Muscle layer of colon (tissue), 2 donors: ENCODE measurements at regions not wholly inside any gene's neighbourhood (a gene's known extent, or its start where the extent isn't known, plus 50 kb on each side); places are given as distances from the start of the nearest gene placed in this dataset.

ENCODE experiments used
- H3K27ac ChIP-seq: one replicate; pipeline ENCODE4 v1.7.0; 2013; ENCODE audit warnings: low read depth, mild to moderate bottlenecking, low read length, moderate library complexity
- H3K27me3 ChIP-seq, 2 donors: one replicate each; pipeline ENCODE4 v1.7.0; 2013; ENCODE audit warnings: low read length in 2 of 2, mild to moderate bottlenecking in 2 of 2; ENCODE audit not compliant: insufficient read depth in 2 of 2, control insufficient read depth in 1 of 2
- H3K36me3 ChIP-seq: one replicate; pipeline ENCODE4 v1.7.0; 2013; ENCODE audit warnings: mild to moderate bottlenecking, low read length; ENCODE audit not compliant: insufficient read depth
- H3K4me1 ChIP-seq: one replicate; pipeline ENCODE4 v1.7.0; 2013; ENCODE audit warnings: mild to moderate bottlenecking, low read length; ENCODE audit not compliant: insufficient read depth
- H3K4me3 ChIP-seq, 2 donors: one replicate each; pipeline ENCODE4 v1.7.0; 2013; ENCODE audit warnings: low read length in 2 of 2, low read depth in 1 of 2, mild to moderate bottlenecking in 1 of 2, moderate library complexity in 1 of 2
- H3K9ac ChIP-seq: one replicate; pipeline ENCODE4 v1.7.0; 2013; ENCODE audit warnings: low read length
- H3K9me3 ChIP-seq: one replicate; pipeline ENCODE4 v1.7.0; 2013; ENCODE audit warnings: mild to moderate bottlenecking, low read length
- donor health status: abdominal sarcoma.
- donor health status: Adenocarcinoma of cecum.

DNA sequence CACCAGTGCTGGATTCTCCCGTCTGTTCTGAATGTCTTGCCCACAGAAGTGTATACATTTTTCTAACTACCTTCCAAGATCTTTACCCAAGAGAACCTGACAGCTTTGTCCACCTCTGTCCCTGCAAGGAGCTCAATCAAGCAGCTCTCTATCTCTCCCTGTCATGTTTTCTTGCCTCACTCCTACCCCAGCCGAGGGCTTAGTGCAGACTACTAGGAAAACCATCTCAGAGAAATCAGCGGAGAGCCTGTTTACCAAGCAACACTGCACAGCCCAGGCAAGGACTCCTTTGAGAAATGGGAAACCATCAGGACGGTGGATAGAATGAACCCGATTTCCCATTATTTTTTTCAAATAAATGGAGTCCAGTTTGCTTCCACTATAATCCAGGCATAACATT, 250.7 kb upstream of the JARID2 start:
- Histone ChIP-seq H3K4me1 (no peaks in the 10 kb centered on the region), H3K4me3 (no peak overlapping the region), H3K36me3 (no peaks in the 10 kb centered on the region), H3K9me3 (no peaks in the 10 kb centered on the region), H3K27ac (no peak overlapping the region), H3K9ac (no peak overlapping the region), H3K27me3 (no peaks in the 10 kb centered on the region)

DNA sequence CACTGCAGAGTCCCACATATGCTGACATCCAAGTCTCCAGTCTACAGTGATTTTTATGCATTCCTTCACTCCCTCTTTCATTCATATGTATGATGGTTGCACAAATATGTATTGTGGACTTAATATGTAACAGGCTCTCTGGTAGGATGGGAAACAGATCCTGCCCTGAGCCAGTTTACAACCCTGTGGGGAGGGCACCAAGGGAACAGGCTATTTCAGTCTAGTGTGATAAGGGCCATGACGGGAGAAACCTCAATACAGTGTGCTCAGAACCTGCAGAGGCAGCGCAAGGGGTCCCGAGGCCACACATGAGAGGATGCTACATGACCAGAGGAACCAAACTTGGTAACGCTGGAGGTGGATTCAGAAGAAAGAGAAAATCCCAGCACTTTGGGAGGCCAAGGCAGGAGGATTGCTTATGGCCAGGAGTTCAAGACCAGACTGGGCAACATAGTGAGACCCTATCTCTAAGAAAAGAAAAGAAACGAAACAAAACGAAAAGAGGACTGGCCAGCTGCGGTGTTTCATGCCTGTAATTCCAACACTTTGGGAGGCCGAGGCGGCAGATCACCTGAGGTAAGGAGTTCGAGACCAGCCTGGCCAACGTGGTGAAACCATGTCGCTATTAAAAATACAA, 249.8 kb upstream of the JARID2 start:
- Histone ChIP-seq H3K9me3 (no peaks in the 10 kb centered on the region), H3K9ac (no peak overlapping the region), H3K27me3 (no peaks in the 10 kb centered on the region), H3K27ac (no peak overlapping the region), H3K36me3 (no peaks in the 10 kb centered on the region), H3K4me1 (no peaks in the 10 kb centered on the region), H3K4me3 (no peak overlapping the region)

DNA sequence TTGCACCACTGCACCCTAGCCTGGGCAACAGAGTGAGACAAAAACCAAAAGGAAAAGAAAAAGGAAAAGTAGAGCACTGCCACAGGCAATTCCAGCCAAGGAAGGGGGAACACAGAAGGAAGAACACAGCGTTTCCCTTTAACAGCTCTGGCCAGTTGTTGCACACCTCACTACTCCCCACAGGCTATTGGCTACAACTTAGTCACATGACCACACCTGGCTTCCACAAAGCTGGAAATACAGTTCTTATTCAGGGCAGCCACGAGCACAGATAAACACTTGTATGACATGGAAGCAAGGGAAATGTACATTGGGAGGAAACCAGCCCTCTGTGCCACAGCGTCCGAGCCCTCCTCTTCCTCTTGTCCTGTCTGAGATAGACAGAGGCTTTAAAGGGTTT, 249.0 kb upstream of the JARID2 start:
- H3K27ac ChIP-seq = no peak overlapping the region

GRCh38 chr6:14997507-14997906, 248.4 kb upstream of the JARID2 start:
- Histone ChIP-seq H3K27me3 (no peaks in the 10 kb centered on the region), H3K9ac (no peak overlapping the region), H3K4me1 (no peaks in the 10 kb centered on the region), H3K4me3 (no peak overlapping the region), H3K27ac (no peak overlapping the region), H3K36me3 (no peaks in the 10 kb centered on the region), H3K9me3 (no peaks in the 10 kb centered on the region)

More for the DNA sequence above, 249.0 kb upstream of the JARID2 start:
- H3K9ac ChIP-seq = no peak overlapping the region
- H3K27me3 ChIP-seq = no peaks in the 10 kb centered on the region
- H3K4me1 ChIP-seq = no peaks in the 10 kb centered on the region
- H3K9me3 ChIP-seq = no peaks in the 10 kb centered on the region
- H3K36me3 ChIP-seq = no peaks in the 10 kb centered on the region
- no peak overlapping the region for H3K4me3 ChIP-seq

DNA sequence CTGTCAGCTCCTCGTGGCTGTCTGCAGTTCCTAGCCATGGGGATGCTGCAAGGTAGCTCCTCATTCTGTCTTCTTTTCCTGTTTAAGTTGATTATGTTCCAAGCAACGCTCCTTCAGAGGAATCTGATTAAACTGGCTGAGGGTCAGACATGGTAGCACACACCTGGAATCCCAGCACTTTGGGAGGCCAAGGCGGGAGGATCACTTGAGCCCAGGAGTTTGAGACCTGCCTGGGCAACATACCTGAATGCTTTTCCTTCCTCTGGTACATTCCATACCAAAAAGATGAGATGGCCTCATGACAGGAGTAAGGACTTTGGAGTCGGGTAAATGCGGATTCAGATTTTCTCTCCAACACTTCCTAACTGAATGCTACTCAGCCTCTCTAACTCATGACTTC, 246.8 kb upstream of the JARID2 start:
- Histone ChIP-seq H3K27me3 (no peaks in the 10 kb centered on the region), H3K9ac (no peak overlapping the region), H3K9me3 (no peaks in the 10 kb centered on the region), H3K4me3 (no peak overlapping the region), H3K36me3 (no peaks in the 10 kb centered on the region), H3K4me1 (no peaks in the 10 kb centered on the region), H3K27ac (no peak overlapping the region)

GRCh38 chr6:15001326-15001910, 244.5 kb upstream of the JARID2 start:
- Histone ChIP-seq H3K4me1 (no peaks in the 10 kb centered on the region), H3K9ac (no peak overlapping the region), H3K27ac (no peak overlapping the region), H3K36me3 (no peaks in the 10 kb centered on the region), H3K9me3 (no peaks in the 10 kb centered on the region), H3K27me3 (no peaks in the 10 kb centered on the region), H3K4me3 (no peak overlapping the region)

DNA sequence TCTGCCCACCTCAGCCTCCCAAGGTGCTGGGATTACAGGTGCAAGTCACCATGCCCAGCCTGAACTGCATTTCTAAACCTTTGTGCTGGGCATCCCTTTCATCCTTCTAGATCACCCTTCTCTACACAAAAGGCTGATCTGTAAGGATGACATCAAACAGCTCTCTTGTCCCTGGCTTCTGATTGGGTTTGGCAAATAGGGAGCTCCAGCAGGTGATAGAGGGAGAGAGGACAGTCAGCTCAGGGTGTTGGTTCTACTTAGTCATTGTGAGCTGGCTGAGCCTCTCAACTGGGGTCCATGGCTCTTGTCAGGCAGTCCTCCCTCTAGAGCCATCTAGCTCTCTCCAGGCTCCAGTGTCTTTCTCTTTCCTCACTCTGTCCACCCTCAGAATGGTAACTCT, 237.6 kb upstream of the JARID2 start:
- Histone ChIP-seq H3K36me3 (no peaks in the 10 kb centered on the region), H3K27ac (no peak overlapping the region), H3K4me1 (no peaks in the 10 kb centered on the region), H3K9me3 (no peaks in the 10 kb centered on the region), H3K4me3 (no peak overlapping the region), H3K9ac (no peak overlapping the region), H3K27me3 (no peaks in the 10 kb centered on the region)

- Histone ChIP-seq H3K36me3 (no peaks in the 10 kb centered on the region), H3K4me1 (no peaks in the 10 kb centered on the region), H3K27me3 (no peaks in the 10 kb centered on the region), H3K9me3 (no peaks in the 10 kb centered on the region), H3K4me3 (no peak overlapping the region), H3K27ac (no peak overlapping the region), H3K9ac (no peak overlapping the region)
Measured at GRCh38 chr6:15014958-15015357, 230.9 kb upstream of the JARID2 start.

GRCh38 chr6:15016813-15017212, 229.1 kb upstream of the JARID2 start:
- no peaks in the 10 kb centered on the region for H3K4me1 ChIP-seq
- no peak overlapping the region for H3K4me3 ChIP-seq
- no peaks in the 10 kb centered on the region for H3K36me3 ChIP-seq
- no peaks in the 10 kb centered on the region for H3K9me3 ChIP-seq
- H3K9ac ChIP-seq = no peak overlapping the region
- H3K27me3 ChIP-seq = no peaks in the 10 kb centered on the region
- H3K27ac ChIP-seq = no peak overlapping the region

DNA sequence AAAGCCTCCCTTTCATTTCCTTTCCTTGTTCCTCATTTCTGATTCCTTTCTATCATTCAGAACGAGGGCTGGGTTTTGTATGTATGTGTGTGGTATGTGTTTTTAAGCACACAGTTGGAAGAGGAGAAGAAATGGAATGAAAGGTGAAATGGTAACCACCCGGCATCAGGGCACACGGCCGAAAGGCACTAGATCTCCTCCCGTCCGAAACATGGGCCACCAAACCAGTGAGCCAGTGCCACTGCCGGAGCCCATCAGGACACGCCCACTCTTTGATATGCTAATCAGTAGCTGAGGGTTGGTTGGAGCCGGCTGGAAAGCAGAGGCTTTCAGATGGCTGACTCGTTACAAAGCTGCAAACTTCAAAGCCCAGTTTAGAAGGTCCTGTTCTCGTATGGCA, 228.6 kb upstream of the JARID2 start:
- no peaks in the 10 kb centered on the region for H3K9me3 ChIP-seq
- no peaks in the 10 kb centered on the region for H3K36me3 ChIP-seq
- H3K4me1 ChIP-seq = no peaks in the 10 kb centered on the region
- H3K9ac ChIP-seq = no peak overlapping the region
- no peaks in the 10 kb centered on the region for H3K27me3 ChIP-seq
- no peak overlapping the region for H3K27ac ChIP-seq
- no peak overlapping the region for H3K4me3 ChIP-seq

GRCh38 chr6:15017803-15018202, 228.1 kb upstream of the JARID2 start:
- Histone ChIP-seq H3K4me3 (no peak overlapping the region), H3K9me3 (no peaks in the 10 kb centered on the region), H3K9ac (no peak overlapping the region), H3K4me1 (no peaks in the 10 kb centered on the region), H3K27ac (no peak overlapping the region), H3K27me3 (no peaks in the 10 kb centered on the region), H3K36me3 (no peaks in the 10 kb centered on the region)

GRCh38 chr6:15020119-15020770, 225.6 kb upstream of the JARID2 start:
- Histone ChIP-seq H3K9ac (no peak overlapping the region), H3K4me1 (no peaks in the 10 kb centered on the region), H3K9me3 (no peaks in the 10 kb centered on the region), H3K36me3 (no peaks in the 10 kb centered on the region), H3K27ac (no peak overlapping the region), H3K27me3 (no peaks in the 10 kb centered on the region), H3K4me3 (no peak overlapping the region)
